ENCODE measurements at regions not wholly inside any gene's neighbourhood (a gene's known extent, or its start where the extent isn't known, plus 50 kb on each side); places are given as distances from the start of the nearest gene placed in this dataset.

DNA sequence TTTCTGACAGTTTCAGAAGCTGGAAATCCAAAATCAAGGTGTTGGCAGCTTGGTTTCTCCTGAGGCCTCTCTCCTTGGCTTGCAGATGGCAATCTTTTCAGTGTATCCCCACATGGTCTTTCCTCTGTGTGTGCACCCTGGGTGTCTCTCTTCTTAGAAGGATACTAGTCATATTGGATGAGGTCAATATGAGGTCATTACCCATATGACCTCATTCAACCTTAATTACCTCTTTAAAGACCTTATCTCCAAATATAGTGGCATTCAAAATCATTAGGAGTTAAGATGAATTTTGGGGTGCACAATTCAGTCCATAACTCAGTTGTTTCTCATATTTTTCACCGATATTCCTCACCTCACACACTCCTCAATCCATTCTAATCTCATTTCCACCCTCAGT, 92.4 kb upstream of the TGM3 start:
- no peak overlapping the region for H3K4me3 ChIP-seq (ENCODE audit: low read depth, low read length)
- DNase-seq (ENCODE audit: low read depth), result no peak
- TF ChIP-seq, protein P1, sequence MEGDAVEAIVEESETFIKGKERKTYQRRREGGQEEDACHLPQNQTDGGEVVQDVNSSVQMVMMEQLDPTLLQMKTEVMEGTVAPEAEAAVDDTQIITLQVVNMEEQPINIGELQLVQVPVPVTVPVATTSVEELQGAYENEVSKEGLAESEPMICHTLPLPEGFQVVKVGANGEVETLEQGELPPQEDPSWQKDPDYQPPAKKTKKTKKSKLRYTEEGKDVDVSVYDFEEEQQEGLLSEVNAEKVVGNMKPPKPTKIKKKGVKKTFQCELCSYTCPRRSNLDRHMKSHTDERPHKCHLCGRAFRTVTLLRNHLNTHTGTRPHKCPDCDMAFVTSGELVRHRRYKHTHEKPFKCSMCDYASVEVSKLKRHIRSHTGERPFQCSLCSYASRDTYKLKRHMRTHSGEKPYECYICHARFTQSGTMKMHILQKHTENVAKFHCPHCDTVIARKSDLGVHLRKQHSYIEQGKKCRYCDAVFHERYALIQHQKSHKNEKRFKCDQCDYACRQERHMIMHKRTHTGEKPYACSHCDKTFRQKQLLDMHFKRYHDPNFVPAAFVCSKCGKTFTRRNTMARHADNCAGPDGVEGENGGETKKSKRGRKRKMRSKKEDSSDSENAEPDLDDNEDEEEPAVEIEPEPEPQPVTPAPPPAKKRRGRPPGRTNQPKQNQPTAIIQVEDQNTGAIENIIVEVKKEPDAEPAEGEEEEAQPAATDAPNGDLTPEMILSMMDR (IDR thresholded peaks at IDR 0.05; ENCODE audit: insufficient read depth, low read length), result no peak

DNA sequence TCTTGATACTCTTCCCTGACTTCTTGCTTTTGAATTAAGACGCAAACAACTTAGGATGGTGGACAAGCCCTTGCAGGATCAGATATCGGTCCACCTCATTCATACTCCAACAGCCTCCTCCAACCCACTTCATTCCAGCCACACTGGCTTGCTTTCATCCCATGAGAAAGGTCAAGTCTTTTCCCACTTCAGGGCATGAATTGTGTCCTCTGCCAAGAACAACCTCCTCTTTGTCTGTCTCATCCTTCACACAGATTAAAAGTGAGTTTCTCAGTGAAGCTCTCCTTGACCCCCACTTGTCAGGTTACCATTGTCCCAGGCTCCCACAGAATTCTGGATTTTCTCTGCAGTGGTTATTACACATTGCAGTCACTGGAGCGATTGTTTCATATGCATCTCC, 91.8 kb upstream of the TGM3 start:
- TF ChIP-seq, protein P1 (IDR thresholded peaks at IDR 0.05; ENCODE audit: insufficient read depth, low read length), result no peak
- no peak overlapping the region for H3K4me3 ChIP-seq (ENCODE audit: low read depth, low read length)
- no peak for DNase-seq (ENCODE audit: low read depth)

DNA sequence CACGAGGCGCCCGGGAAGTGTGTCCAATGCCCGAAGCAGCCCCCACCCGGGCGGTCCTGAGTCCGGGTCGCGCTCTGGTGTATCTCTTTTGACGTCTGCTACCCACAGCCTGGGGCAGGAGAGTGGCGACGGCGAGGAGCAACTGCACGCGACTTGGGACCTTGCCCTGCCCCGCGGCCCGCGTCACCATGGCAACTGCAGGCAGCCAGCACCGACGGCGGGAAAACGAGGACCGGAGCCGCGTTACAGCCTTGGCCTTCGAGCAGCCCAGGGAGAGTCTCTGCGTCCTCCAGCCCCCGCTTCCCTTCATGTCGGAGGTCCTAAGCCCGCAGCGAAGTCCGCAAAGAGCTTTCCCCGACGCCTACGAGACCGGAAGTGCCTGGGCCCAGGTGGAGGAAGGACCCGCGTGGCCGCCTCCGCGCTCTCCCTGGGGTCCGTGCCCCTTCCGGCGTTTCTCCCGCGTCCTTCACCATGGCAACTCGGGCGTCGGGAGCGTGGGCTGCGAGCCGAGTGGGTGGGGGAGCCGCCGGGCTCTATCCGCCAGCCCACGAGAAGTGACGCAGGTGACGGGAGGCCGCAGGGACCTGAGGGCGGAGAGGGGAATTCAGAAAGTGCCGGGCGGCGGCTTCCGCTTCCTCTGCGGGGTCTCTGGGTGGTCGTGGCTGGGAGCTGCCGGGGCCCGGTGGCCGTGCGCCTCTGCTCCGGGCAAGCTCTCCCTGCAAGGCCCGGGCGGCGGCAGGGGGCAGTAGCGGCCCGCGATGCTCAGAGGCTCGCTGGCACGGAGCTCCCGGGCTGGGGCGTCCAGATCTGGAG, 88.6 kb upstream of the TGM3 start:
- H3K4me3 ChIP-seq (ENCODE audit: low read depth, low read length), result peak overlapping the region; percentile 66
- DNase-seq (ENCODE audit: low read depth), result peak; percentile 57
- TF ChIP-seq, protein P1 (IDR thresholded peaks at IDR 0.05; ENCODE audit: insufficient read depth, low read length), result peak; percentile 75

DNA sequence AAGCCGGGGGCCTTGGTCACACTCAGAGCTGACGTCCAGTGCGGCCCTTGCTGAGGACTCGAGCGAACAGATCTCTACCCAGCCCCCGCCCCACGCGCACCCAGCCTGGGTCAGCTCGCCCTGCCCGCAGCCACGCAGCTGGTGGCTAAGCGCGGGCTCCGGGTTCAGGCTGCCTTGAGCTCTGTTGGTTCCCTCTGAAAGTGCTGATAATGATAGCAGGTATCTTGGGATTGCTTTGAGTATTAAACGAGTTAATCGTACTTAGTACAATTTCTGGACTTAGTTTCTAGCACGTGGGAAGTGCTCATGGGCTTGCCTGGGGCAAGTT, 88.1 kb upstream of the TGM3 start:
- TF ChIP-seq, protein P1 (IDR thresholded peaks at IDR 0.05; ENCODE audit: insufficient read depth, low read length), result no peak
- DNase-seq (ENCODE audit: low read depth), result no peak
- H3K4me3 ChIP-seq (ENCODE audit: low read depth, low read length), result peak overlapping the region; percentile 66

DNA sequence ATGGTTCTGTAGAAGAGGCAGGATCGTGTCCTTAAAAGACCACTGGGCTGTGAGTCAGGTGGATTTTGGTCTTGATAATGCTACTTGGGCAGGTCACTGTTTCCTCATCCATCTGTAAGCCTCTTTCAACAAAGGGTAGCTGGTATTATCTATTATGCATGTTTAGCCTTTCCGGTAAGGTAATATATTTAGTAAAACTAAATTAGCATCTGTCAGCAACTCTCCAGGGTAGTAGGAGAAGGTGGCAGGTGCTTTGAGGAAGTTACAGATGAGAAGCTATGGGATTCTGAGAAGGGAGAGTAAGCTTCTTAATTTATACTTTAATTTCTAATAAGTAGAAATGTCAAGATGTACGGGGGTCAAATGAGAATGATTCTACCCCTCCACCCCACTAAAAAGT, 86.9 kb upstream of the TGM3 start:
- TF ChIP-seq, protein P1 (IDR thresholded peaks at IDR 0.05; ENCODE audit: insufficient read depth, low read length), result no peak

DNA sequence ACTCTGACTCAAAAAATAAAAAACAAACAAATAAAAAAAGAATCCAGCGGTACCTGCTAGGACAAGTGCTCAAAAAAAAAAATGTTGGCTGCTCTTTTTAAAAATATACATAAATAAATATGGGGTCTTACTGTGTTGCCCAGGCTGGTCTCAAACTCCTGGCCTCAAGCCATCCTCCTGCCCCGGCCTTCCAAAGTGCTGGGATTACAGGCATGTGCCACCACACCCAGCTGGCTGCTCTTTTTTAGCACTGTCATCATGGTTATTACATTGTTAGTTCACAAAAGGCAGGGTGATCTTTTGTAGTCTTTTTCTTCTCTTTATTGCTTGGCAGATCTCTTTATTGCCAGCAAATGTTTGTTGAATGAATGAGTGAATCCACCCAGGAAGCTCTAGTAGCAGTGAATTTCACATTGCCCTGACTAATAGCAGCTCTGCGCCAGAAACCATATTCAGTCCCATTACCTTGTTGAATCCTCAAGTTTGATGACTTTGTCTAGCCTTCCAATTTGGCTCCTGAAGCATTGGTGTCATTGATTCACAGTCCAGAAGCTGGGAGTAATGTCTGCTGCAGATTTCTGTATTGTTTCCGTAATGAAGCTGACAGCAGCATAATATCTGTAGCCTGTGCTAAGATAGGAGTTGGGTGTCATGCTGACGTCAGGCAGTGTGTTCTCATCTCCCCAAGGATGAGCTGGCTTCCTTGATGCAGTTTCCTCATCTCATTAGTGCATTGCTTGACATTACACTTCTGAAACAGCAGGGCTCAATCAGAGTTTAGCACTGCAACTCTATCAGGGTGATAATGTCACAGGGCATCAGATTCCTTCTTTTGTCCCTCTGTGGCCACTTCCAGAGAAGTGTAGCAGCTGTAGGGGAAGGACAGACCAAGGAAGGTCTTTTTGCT, 84.9 kb upstream of the TGM3 start:
- H3K4me3 ChIP-seq (ENCODE audit: low read depth, low read length), result no peak overlapping the region
- TF ChIP-seq, protein P1 (IDR thresholded peaks at IDR 0.05; ENCODE audit: insufficient read depth, low read length), result peak; percentile 11
- peak; percentile 88 for DNase-seq (ENCODE audit: low read depth)

More for the DNA sequence above, 86.9 kb upstream of the TGM3 start:
- no peak for DNase-seq (ENCODE audit: low read depth)
- H3K4me3 ChIP-seq (ENCODE audit: low read depth, low read length), result no peak overlapping the region
